HG03342 (cell line): ENCODE measurements at regions not wholly inside any gene's neighbourhood (a gene's known extent, or its start where the extent isn't known, plus 50 kb on each side); places are given as distances from the start of the nearest gene placed in this dataset.

Experiments
- ATAC-seq: cut with Tn5 transposase; IDR thresholded peaks from one replicate; pipeline ENCODE4 v1.9.1; 2021; ENCODE audit warnings: mild to moderate bottlenecking, moderate library complexity; ENCODE audit not compliant: unreplicated experiment

DNA sequence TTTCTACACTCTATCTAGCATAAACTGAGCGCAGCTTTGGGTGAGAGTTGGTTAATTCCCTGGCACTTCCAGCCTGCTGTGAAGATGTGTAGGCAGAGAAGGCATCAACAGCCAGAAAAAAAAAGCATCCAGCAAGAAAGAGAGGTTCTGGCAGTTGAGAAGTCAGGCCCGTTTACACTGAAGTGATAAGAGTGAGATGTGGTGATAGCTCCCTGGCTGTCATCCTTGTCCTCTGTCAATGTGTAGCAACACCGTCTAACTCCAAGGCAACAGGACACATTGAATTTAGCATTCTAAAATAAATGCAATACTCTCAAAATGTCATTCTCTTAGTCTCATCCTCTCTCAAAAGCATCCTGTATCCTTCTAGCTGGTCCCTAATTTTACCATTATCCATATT is 193.6 kb upstream of the BTBD3 start:
- ATAC-seq: no peak

GRCh38 chr20:11726026-11726425 is 191.7 kb upstream of the BTBD3 start:
- ATAC-seq: no peak

DNA sequence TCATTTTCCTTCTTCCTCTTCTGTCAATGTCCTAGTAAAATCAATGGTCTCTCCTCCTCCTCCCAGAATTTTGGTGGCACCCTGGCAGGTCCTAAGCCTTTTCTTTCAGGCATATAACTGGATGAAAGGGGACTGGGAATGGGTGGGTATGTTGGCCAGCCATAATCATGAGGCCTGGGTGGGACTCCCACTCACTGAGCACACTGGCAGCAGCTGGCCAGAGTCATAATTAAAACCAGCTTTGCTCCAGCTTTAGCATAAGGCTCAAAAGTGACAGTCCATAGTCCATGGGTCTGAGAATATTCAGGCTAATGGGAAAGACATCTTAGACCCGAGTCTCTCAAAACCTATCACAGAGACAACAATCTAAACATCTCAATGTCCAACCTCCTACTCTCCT is 190.0 kb upstream of the BTBD3 start:
- ATAC-seq: no peak

GRCh38 chr20:11728937-11729336 is 188.8 kb upstream of the BTBD3 start:
- no peak for ATAC-seq

- ATAC-seq: no peak
Observed at GRCh38 chr20:11729806-11730205, 187.9 kb upstream of the BTBD3 start.

DNA sequence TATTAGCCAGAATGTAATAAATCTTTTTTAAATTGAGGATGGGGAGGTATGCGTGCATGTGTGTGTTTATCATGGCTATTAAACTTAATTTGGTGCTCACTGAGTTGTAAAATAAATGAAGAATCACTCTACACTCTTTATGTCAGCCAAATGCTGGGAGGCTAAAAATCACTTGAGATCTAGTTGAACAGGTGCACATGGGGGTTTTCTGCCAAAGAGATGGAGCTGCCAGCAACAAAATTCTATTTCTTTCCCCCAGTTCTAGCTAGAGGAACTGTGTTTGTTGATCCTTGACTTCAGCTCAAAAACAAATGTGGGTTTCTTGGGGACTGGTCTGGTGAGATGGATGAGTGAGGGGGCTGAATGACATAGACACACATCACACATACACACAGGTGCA is 183.3 kb upstream of the BTBD3 start:
- no peak for ATAC-seq

DNA sequence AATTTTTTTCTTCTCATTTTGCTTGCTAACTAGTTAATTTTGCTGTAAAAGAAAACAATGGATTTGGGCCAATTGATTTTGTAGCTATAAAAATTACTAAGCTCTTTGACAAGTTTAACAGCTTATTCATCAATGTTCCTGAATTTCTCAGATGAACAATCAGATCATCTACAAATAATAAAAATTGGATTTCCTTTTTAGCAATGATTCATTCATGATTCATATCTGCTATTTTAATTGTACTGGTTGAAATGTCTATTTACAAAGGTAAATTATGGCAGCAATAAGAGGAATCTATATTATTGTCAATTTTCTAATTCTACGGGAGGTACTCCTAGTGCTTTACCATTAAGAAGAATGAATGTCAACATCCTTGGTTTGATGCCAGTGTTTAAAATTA is 178.8 kb upstream of the BTBD3 start:
- ATAC-seq: no peak

- ATAC-seq: no peak
Observed at GRCh38 chr20:11740975-11741374, 176.7 kb upstream of the BTBD3 start.

DNA sequence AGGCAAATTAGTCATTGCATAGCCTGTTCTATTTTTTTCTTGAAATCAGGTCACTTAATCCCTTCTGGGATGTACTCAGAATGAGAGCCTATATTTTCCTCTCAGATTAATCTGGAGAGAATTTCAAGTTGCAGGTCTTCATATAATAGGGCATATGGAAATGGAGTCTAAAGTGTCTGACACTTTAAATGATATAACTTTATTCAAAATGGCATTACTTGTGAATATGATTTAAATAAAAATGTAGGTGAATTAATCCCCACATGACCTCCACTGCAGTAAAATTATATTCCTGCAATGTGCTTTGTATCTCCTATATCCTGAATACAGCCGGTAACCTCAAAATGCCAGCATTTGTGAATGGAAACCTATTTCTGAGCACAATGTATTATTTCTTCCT is 172.5 kb upstream of the BTBD3 start:
- ATAC-seq: no peak

- ATAC-seq: no peak
Observed at GRCh38 chr20:11748436-11748835, 169.3 kb upstream of the BTBD3 start.

DNA sequence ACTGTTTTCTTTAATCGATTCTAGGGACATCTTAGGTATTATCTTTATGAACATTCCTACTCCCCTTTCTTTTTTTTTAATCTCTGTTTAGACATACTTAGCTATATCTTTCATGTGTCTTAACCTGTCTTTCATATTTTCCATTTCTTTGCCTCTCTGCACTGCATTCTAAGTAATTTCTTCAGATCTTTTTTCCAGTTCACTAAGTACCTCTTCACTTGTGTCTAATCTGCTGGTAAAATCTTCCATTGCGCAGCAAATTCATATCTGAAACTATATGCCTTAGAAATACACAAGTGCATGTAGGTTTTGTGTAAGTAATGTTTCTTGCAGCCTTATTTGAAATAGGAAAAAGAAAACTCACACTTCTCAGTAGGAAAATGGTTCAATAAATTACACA is 165.4 kb upstream of the BTBD3 start:
- no peak for ATAC-seq

DNA sequence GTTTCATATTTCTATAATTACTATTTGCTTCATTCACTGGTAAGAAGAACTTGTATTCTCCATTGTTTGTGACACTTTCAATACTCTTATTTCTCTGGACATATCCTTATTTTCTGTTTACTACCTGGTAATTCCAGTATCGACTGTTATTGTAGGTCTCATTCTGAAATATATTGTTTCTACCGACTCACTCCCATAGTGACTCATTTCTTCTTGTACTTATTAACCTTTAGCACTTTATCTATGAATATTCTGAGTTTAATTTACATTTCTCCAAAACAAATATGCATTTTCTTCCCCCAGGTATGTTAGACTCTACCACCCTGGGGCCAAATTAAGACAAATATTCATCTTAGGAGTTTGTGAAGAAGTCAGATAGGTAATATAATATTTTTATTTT is 164.5 kb upstream of the BTBD3 start:
- ATAC-seq: no peak

DNA sequence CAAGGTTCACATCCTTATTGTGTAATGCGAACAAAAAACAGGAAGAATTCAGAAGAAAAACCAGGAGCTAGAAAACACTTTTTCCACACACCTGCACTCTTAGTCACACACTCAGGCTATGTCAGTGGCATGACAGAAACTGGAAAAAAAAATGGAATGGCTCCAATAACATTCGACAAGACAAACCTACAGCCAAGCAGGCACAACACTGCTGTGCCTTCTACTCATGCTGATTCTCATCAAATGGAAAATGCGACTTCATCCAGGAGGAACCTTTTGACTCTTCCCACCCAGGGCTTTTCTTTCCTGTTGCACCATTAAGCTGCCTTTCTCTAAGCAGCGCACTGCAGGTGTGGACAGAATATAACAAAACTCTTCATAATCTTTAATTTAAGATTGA is 163.2 kb upstream of the BTBD3 start:
- ATAC-seq: no peak

DNA sequence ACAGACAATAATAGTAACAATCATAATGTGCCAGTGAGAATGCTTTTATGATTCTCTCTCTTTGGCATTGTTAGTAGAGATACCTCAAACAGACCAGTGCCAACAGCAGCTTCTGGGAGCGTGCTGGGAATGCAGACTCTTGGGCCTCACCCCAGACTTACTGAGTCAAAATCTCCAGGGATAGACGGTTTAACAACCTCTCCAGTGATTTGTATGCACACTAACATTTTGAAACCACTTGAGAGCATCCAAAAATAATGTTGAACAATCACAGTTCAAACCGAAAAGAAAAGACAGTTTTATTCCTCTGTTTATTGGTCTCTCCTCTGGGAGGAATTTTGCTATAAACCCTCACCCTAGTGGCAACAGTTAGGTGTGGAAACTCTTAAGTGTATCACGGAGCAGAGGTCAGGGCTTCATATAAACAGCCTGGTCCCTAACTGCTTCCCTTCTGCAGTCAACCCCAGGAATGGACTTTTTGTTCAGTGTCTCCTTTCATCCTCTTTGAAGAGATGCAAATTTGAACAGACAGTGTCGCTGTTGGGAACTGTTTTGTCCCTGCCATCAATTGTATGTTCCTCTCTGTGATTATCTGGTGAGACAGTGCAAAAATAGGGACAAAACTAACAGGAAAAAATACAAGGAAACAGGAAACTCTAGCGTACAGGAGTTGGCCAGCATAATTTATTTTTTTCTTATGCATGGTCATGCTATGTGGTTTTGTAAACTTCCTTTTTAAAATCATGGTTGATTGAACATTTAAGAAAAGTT is 162.4 kb upstream of the BTBD3 start:
- no peak for ATAC-seq

DNA sequence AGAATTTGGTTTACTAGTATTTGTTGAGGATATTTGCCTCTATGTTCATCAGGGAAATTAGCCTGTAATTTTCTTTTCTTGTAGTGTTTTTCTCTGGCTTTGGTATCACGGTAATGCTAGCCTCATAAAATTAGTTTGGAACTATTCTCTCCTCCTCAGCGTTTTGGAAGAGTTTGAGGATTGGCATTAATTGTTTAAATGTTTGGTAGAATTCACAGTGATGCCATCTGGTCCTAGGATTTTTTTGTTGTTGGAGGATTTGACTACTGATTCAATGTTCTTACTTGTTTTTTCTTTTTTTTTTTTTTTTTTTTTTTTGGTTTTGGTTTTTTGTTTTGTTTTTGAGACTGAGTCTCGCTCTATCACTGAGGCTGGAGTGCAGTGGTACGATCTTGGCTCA is 156.2 kb upstream of the BTBD3 start:
- ATAC-seq: no peak

- ATAC-seq: no peak
Observed at GRCh38 chr20:11766961-11767360, 150.7 kb upstream of the BTBD3 start.

GRCh38 chr20:11769825-11770224 is 147.9 kb upstream of the BTBD3 start:
- no peak for ATAC-seq

DNA sequence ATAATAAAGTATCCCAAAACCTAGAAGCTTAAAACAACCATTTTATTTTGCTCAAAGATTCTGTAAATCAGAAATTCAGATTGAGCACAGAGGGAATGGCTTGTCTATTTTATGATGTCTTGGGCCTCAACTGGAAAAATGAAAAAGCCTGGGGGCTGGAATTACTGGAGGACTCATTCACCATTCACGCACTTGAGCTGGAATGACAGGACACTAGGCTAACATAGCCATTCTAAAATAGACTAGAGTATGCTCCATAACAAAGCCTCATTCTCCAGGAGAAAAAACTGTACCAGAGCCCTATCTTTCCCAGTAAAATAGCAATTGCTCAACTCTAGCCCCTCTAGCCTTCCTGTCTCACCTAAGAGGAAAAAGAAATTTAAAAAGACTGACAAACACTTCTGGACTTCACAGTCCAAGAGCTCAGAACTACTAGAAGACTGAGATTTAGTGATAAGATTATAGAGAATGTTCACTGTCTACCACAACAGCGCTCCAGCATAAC is 145.4 kb upstream of the BTBD3 start:
- ATAC-seq: no peak

DNA sequence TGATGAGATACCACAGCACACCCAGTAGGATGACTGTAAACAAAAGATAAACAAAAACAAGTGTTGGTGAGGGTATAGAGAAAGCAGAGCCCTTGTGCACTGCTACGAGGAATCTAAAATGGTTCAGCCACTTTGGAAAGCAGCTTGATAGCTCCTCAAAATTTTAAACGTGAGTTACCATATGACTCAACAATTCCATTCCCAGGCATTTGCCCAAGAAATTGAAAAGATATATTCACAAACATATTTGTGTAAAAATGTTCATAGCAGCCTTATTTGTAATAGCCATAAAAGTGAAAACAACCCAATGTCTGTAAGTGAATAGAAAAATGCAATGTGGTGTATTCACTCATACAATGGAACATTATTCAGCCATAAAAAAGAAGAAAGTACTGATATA is 141.0 kb upstream of the BTBD3 start:
- no peak for ATAC-seq

DNA sequence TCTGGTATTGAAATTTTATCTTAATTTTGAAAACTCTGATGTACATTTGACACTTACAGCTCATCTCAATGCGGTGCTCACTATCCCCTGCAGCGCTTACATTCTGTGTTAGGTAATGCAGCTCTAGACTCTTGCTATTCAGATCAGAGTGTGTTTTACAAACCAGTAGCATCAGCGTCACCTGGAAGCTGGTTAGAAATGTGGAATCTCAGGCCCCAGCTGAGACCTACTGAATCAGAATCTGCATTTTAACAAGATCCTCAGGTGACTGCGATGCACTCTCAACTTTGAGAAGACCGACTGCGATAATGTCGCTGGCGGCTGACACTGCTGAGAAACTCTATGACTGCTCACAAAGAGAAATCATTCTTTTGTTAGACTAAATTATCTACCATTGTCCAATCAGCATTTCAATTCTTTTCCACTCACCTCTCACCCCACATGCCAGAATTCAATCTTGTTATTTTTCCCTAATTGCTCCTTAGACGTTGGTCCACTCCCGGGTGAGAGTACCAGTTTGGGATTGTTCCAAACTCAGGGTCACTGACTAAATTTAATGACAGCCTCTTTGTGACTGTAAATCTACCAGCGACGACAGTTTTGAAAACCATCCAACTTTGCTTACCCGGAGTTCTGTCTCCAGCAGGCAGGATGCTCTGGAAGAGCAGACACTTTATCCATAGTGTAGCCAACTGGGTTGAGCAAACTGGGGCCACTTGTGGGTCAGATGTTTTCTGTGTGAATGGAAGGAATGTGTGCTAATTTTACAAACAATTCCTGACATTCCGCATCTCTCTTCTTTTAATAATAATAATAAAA is 140.1 kb upstream of the BTBD3 start:
- ATAC-seq: no peak

DNA sequence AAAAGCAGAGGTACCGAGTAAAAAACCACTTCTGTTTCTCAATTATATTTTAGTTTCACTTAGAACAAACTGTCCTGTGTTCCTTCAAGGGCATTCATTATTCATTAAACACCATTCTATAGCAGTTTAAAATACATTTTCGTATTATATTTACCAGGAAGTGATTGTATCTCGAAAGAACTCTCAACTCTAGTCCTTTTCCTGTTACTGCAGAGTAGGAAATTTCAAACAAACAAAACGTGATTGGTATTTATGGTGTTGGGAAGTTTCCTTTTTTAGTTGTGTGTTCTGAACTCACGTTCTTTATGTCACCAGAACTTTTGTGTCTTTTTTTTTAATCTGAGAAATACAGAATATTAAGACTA is 139.5 kb upstream of the BTBD3 start:
- ATAC-seq: no peak

- ATAC-seq: no peak
Observed at GRCh38 chr20:11780765-11781369, 136.8 kb upstream of the BTBD3 start.
